ENCODE measurements at regions not wholly inside any gene's neighbourhood (a gene's known extent, or its start where the extent isn't known, plus 50 kb on each side); places are given as distances from the start of the nearest gene placed in this dataset.
"Not testable (repeated sequence)": the region's sequence is repeated elsewhere in the genome, so short reads cannot be mapped to it uniquely, and the experiment has no call there.

DNA sequence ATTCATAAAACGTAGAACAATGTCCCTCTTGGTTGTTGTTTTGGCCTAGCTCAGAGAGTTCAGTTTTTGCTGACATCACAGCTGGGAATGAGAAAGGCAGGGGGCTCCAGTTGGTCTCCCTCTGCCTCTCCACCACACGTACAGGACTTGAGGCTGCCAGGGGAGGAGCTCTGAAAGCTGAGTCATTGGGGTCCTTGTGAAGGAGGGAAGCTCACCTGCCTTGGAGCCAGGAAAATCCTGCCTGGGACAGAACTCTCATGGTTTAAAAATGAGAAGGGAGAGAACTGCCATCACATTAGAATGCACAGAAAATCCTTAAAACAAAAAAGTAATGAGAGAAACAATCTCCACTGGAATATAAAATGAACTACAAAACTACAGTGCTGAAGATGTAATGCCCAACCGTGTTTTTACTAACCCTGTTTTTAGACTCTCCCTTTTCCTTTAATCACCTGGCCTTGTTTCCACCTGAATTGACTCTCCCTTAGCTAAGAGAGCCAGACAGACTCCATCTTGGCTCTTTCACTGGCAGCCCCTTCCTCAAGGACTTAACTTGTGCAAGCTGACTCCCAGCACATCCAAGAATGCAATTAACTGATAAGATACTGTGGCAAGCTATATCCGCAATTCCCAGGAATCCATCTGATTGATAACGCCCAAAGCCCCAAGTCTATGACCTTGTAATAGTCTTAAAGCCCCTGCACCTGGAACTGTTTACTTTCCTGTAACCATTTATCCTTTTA is 58.6 kb upstream of the TARP start:
- not testable (repeated sequence) for H3K27ac Mint-ChIP-seq; H3K27me3 Mint-ChIP-seq; H3K4me3 Mint-ChIP-seq; DNase-seq; H3K9me3 Mint-ChIP-seq; ATAC-seq (replicated peaks); H3K36me3 Mint-ChIP-seq
- peaks cover 16 to 21% of the 10 kb centered on the region in 2 donors for H3K4me1 Mint-ChIP-seq

DNA sequence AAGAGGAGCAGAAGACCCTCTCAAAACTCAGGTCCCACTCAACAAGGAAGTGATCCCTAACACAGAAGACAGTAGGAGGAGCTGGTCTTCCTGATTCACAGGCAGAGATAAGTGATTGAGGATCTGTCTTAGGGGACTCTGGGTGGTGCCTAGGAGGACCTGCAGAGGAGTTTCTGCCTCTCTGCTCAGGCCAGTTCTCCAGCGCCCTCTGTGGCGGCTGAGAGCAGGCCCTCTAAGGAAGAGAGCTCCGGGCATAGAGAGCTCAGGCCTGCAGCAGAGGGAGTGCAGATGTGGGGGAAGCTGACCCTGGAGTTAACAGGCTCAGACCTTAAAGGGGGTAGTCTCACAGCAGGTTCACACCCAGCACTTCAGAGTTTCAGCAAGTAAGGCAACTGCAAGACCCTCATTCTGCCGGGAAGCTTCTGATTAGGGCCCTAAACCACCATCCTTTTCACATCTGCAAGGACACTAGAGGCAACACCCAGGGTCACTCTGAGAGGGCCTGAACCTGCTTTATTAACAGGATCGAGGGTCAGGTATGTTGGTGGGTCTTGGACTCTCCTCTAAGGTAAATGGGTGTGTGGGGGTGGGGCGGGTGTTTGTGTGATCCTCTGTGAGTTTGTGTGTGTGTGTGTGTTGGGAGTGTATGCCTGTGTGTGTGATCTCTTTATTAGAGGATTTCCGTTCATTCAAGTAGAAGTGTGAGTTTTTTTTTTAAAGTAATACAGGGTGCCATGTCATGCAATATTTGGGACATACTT is 57.6 kb upstream of the TARP start:
- H3K4me3 Mint-ChIP-seq = no peak overlapping the region
- no peak for ATAC-seq (replicated peaks)
- DNase-seq = no peak
- no peaks in the 10 kb centered on the region for H3K9me3 Mint-ChIP-seq
- no peaks in the 10 kb centered on the region for H3K27me3 Mint-ChIP-seq
- H3K36me3 Mint-ChIP-seq = no peaks in the 10 kb centered on the region
- H3K27ac Mint-ChIP-seq = peak overlapping the region; percentile 27
- peaks cover 11 to 12% of the 10 kb centered on the region in 2 donors for H3K4me1 Mint-ChIP-seq

GRCh38 chr7:38330039-38330438 is 56.6 kb upstream of the TARP start:
- Mint-ChIP-seq H3K4me3 (no peak overlapping the region), H3K36me3 (no peaks in the 10 kb centered on the region), H3K27me3 (no peaks in the 10 kb centered on the region), H3K4me1 (peaks cover 1 to 3% of the 10 kb centered on the region in 2 donors), H3K27ac (peak overlapping the region; percentile 7), H3K9me3 (no peaks in the 10 kb centered on the region)
- DNase-seq = no peak
- ATAC-seq (replicated peaks) = no peak

- H3K27me3 Mint-ChIP-seq = no peaks in the 10 kb centered on the region
- ATAC-seq (replicated peaks) (no peak), DNase-seq (no peak)
- H3K9me3 Mint-ChIP-seq = no peaks in the 10 kb centered on the region
- no peak overlapping the region for H3K4me3 Mint-ChIP-seq
- H3K36me3 Mint-ChIP-seq = no peaks in the 10 kb centered on the region
- no peak overlapping the region for H3K27ac Mint-ChIP-seq
- no peaks in the 10 kb centered on the region for H3K4me1 Mint-ChIP-seq
Measured at GRCh38 chr7:38329340-38329739, 55.9 kb upstream of the TARP start.

DNA sequence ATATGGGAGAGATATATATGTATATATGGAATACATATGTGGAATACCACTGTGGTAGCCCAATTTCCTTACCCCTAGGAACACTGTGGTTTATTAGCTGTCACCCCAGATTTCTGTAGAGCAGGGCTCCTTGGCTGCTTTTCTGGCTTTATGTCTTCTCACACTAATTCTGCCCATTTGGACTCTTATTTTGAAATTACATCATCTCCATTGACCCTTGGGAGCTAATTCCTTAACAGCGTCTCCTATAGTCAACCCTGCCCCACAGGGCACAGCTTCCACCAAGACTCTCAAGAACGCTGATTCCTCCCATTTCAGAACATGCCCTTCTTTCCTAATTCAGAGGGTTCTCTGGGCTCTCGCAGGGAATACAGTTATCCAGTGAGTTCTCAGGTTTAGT is 55.4 kb upstream of the TARP start:
- DNase-seq (no peak), ATAC-seq (replicated peaks) (no peak)
- no peaks in the 10 kb centered on the region for H3K36me3 Mint-ChIP-seq
- H3K9me3 Mint-ChIP-seq = no peaks in the 10 kb centered on the region
- H3K27me3 Mint-ChIP-seq = no peaks in the 10 kb centered on the region
- H3K27ac Mint-ChIP-seq = no peak overlapping the region
- no peaks in the 10 kb centered on the region for H3K4me1 Mint-ChIP-seq
- no peak overlapping the region for H3K4me3 Mint-ChIP-seq

DNA sequence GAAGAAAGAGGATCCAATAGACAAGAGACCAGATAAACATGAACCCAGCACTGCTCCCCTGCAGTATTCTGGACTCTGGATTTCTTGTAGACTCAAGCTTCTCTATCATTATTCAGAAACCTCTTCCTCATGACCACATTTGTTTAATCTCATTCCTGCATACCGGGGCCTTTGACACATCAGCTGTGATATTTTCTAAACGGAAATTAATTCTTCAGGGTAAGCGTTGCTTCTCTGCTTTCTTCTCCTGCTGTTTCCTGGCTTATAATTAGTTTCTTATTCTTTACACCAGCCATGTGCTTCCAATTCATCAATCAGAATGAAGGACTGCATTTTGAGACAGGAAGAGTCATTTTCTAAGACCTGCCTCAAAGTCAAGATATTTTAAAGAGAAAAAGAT is 54.2 kb upstream of the TARP start:
- H3K9me3 Mint-ChIP-seq = no peaks in the 10 kb centered on the region
- no peak overlapping the region for H3K4me3 Mint-ChIP-seq
- no peak overlapping the region for H3K27ac Mint-ChIP-seq
- H3K27me3 Mint-ChIP-seq = no peaks in the 10 kb centered on the region
- ATAC-seq (replicated peaks) = no peak
- no peaks in the 10 kb centered on the region for H3K4me1 Mint-ChIP-seq
- DNase-seq = no peak
- H3K36me3 Mint-ChIP-seq = no peaks in the 10 kb centered on the region

Data from stimulated activated naive B cell treated with anti-CD40 and anti-IgM and Interleukin-4, amounts not matched to agents 10 μg/mL and 1 μg/mL and 100 μg/mL, for 72 hours (primary cell).